ENCODE measurements at regions not wholly inside any gene's neighbourhood (a gene's known extent, or its start where the extent isn't known, plus 50 kb on each side); places are given as distances from the start of the nearest gene placed in this dataset.

GRCh38 chr2:125092276-125093009 lies 1067.4 kb downstream of the CNTNAP5 start:
- TF ChIP-seq SUZ12 (IDR thresholded peaks at IDR 0.05; ENCODE audit: extremely low read depth, insufficient read depth, insufficient read length) (no peak), ZNF274 (IDR thresholded peaks at IDR 0.05; ENCODE audit: low read depth, low read length) (no peak), YY1 (IDR thresholded peaks at IDR 0.05; ENCODE audit: insufficient read depth, insufficient read length) (no peak)
